Activated T-cell treated with anti-CD3 and anti-CD28 coated beads for 24 hours (primary cell): ENCODE measurements at regions not wholly inside any gene's neighbourhood (a gene's known extent, or its start where the extent isn't known, plus 50 kb on each side); places are given as distances from the start of the nearest gene placed in this dataset.

Experiments
- DNase-seq: peaks from one replicate; pipeline ENCODE4 v3.0.0-alpha.2; 2020; ENCODE audit warnings: low read depth

DNA sequence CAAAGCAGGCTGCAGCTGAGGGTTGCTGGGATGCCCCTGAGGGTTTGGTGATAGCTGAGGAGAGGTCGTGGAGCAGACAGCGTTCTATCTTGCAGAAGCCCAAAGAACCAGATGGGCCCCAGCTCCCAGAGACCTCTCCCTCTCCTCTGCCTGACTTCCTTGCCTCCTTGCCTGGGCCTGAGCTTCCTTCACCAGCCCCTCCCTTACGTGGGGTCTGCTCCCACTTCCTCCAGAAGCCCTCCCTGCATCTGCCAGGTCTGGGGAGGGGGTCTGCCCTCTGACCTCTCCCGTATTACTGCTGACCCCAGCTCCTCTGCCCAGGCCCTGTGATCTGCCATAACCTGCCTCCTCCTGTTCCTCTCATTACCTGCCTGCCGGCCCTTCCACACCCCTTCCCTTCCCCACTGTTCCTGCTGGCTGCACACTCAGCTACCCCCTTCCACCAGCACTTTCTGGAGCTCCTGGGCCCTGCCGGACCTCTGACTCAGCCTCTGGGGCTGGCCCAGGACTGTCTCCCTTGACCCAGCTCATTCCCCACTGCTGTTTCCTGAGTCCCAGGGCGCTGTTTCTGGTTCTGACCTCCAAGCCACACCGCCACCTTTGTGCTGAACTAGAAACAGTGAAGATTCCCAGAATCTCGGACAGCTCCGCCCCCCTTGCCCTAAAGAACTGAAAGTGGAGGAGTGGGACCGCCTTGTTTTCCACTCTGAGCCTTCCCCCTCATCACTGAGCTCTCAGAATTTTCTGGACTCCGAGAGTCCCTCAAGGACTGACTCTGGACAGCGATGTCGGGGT, 237.7 kb upstream of the C1orf174 start:
- DNase-seq: no peak

DNA sequence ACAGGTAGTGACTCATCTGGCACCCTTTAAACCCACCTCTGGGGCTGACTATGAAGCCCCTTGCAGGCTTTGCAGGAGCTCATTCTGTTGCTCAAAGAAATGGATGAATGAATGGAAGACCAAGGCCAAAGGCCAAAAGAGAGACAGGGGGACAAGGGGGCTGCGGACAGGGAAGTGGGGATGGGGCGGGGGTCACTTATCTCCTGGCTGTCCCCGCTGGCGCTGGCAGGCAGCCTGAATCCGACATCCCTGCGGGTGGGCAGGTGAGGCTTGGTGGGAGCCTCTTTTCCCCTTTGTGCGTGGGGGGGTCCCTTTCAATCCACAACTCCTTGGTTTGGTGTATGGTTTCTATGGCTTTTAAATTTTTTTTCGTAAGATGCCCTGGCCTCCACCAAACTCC, 239.6 kb upstream of the C1orf174 start:
- no peak for DNase-seq

DNA sequence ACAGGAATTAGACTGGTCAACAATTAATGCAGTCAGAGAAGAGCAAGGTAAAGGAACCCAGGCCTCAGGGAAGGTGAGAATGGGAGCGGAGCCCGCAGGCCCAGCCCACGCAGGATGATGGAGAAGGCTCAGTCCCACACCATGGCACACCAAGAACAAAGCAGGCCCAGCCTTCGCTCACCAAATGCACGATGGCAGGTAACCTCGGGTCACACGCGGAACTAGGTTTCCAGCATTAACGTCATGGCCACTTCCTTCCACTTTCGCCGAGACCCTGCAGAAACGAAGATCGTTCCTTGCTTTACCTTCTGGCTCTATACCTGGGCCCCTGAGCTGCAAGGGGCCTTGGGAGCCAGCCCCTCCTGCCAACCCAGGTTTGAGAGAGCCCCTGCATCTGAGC, 240.2 kb upstream of the C1orf174 start:
- no peak for DNase-seq

DNA sequence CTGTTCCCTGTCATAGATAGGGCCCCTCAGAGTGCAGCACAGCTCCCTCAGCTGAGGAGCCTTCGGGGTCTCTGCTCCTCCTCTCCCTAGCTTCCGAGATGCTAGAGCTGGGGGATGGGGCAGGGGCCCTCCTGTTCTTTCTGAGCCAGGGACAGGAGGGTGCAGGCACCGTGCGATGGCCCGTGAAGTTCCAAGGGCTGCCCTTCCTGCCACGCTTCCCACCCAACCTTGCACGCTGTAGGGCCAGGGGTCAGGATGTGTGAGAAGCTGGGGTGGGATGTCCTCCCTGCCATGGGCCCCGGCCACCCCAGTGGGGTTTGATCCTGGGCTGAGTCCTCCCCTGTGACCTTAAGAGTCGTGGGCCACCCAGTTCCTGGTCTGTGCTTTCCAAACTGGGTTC, 240.7 kb upstream of the C1orf174 start:
- DNase-seq: no peak

DNA sequence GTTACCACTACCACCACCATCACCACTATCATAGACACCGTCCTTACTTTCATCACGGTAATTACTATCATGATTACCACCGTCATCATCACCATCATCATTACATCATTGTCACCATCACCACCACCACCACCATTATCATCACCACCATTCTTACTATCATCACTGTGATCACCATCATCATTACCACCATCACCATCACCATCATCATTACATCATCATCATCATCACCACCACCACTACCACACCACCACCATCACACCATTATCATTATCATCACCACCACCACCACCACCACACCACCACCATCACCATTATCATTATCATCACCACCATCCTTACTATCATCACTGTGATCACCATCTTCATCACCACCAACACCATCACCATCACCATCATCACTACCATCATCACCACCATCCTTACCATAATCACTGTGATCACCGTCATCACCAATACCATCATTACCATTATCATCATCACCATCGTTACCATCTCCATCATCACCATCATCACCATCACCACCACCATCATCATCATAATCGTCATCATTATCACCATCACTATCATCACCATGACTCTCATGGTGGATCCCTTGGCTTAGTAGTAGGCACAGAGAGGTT, 244.4 kb upstream of the C1orf174 start:
- no peak for DNase-seq

DNA sequence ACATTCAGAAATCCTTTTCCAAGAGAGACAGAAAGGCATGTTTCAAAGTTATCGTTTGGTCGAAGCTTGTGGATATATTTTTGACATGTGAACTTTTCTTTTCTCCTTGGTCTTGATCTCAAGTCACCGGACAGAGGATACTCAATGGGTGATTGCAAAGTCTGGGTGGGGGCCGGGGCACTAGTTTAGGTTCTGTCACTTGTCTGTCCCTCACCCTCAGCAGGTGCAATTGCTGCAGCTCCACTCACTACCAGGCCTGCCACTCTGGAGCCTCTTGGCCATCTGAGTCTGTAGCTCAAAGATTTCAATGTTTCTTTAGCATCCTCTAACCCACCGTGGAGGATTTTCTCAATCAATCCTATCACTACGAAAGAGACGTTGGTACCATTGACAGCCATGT, 246.0 kb upstream of the C1orf174 start:
- DNase-seq: no peak

DNA sequence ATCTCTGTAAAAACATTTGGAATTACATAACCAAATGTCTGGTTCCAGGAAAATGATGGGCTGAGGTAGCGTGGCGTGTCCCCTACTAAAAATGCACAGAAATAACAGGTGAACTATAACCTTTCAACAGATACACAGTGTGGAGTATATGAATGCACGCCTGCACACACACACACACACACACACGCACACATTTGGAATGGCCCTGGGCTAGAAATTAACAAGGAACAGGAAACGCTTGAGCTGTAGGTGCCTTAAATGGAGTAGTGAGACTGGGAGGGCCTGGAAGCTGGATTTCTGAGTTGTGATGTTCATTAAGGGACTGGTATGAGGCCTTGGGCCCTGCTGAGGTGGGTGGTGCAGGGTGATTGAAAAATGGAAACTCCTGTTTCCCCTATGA, 246.5 kb upstream of the C1orf174 start:
- no peak for DNase-seq

DNA sequence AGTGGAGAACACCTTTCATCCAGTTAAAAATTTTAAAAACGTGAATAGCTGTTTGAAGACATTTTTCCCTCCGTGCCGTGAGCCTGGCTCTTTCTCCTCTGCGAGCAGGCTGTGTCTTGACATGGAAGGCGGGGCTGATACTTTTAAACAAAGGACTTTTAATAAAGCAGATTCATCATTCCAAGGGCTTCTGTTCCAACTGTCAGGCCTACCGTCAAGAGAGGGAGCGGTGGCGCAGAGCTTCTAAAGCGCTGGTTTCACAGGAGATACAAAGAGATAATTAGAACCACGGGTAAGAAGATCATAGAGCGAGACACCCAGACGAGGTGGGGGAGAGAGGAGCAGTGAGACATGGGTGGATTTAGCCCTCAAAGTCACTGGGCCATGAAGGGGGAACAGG, 247.4 kb upstream of the C1orf174 start:
- no peak for DNase-seq

DNA sequence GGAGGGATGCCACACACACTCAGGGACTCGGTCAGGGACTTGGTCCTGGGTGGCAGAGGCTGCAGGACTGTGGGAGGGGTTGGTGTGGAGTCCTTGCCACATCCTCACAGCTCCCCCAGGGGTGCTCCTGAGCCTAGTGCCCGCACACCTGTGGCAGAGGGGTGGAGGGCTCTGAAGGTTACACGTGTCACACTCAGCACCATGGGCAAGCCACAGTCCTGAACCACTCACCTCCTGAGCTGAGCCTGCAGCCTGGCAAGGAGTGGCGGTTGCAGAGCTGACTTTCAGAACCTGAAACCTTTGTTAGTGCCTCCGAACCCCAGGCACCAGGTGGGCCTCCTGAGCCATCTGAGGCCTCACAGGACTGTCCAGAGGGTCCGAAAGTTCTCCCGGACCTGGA, 249.2 kb upstream of the C1orf174 start:
- no peak for DNase-seq

DNA sequence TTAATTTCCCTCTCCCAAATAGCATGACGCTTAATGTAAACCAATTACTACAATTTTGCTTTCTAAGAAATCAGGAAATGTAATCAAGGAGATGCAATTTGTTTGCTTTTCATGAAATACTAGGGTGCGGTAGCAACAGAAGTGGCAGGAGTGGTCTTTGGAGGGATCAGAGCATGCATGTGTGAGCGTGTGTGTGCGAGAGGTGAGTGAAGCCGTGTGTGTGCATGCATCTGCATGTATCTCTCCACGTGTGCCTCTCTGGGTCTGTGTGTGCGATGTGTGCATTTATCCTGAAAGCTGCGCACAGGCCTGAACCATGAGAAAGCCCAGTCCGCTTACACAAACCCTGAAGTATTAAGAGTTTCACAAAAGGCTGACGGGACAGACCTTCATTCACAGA, 249.8 kb upstream of the C1orf174 start:
- DNase-seq: no peak

DNA sequence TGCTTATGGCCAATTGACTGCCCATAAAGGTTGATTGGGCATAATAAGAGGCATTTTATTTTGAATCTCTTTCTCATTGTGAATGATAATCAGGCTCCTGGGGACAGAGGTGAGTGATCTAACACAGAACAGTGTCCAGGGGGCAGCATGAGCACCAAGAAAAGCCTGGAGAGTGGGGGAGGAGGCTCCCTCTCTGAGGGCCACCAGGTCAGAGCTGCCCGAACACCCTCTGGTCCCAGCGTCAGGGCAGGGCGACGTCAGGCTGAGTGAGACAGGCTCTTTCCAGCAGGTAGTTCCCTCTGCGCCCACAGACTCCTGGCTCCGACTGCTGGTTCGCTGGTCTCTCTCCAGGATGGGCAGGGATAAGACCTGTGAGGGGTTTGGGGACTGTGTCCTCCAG, 250.2 kb upstream of the C1orf174 start:
- no peak for DNase-seq

DNA sequence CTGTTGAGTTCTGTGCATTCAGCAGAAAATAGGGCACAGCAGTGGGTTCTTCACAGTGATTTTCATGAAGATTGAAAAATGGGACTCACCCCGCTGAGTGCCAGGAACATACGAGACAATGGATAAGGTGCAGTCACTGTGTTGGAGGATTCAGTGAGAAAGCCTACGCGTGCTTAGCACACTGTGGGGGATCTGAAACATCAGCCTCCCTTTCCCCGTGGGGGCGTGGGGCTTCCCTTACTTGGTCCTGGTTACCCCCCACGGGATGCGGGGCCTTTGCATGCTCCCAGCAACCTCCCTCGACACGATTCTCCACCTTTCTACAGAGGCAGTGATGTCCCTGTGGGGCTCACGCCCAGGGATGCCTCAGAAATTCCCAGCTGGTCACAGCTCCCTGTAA, 252.2 kb upstream of the C1orf174 start:
- no peak for DNase-seq

DNA sequence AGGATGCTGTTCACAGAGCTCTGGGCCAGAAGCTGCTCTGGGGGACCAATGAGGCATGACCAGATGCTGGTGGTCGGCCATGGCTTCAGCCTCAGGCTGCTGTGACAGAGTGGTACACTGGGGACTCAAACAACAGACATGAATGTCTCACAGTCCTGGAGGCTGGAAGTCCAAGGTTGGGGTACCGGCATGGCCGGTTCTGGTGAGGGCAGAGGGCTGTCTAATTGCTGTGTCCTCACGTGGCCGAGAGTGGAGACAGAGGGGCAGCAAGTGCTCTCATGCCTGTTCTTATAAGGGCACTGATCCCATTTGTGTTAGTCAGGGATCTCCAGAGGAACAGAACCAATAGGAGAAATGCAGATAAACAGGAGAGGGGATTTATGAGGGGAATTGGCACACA, 253.5 kb upstream of the C1orf174 start:
- no peak for DNase-seq

DNA sequence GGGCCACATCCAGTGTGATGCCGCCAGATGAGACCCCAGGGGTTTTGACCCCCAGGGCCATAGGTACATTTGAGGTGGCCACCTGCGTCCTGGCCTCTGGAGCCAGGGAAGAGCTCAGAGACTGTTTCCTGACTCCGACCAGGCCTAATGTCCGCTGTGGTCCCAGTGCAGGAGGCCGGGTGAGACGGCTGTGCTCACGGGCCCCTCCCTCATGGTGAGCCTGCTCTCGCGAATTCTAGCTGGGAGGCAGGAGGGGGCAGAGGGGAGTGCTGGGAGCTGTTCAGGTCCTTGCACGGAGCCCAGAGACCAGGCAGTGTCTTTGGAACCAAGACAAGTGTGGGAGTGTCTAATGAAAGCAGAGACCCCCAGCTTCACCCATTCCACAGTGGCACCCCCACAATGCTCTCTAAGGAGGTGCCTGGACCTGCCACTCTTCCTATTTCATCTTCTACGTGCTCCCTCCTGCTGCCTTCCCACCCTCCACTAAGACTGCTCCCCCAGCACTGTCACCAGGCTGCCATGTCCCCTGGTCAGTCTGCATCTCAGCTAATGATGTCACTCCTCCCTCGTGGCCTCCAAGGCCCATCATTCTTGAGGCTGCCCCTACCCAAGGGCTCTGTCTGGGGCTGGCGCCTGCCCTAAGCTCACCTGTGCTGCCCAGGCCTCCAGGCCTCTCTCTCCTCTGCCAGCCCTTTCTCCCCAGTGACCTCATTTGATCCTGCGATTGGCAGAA, 256.3 kb upstream of the C1orf174 start:
- DNase-seq: no peak

DNA sequence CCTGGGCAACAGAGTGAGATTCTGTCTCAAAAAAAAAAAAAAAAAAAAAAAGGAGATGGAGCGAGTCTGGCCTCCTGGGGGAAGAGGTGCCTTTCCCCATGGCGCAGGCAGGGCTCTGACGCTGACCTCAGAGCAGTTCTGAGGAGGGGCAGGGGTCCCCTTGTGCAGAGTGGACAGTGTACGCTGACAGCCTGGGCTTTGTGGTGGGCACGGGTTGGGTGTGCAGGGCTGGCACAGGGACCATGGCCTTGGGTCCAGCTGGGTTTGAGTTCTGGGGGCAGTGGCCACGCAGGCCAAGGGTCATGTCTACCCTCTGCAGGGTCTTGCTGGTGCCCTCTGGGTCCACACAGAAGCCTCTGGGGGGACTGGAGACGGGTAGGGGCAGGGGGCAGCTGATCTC, 260.1 kb upstream of the C1orf174 start:
- DNase-seq: no peak

DNA sequence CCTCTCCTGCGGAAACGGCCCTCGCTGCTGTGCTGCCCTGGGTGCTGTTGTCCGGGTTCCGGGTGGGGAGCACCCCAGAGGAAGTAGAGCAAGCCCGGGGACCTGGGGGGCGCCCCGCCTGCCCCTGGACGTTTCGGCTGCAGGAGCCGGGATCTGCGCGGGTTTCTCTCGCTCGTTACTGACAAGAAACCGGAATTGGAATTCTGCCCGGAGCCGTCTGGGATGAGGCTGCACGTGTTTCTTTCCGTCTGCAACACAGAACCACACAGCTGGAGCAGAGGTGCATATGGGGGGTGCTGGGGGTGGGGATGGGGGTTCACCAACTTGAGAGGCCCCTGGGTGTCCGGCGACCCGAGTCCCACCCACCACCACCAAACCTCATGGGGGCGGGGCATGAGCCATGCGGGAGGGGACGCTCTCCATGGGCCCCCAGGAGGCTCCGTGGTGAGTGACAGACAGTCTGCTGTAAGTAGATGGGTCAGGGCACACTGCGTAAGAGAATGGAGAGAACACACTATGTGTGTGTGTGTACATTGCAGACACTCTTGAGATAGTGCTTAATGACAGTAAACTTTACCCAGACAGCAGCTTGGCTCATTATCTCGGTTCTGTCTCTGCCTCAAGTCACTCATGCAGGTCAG, 261.4 kb upstream of the C1orf174 start:
- no peak for DNase-seq

DNA sequence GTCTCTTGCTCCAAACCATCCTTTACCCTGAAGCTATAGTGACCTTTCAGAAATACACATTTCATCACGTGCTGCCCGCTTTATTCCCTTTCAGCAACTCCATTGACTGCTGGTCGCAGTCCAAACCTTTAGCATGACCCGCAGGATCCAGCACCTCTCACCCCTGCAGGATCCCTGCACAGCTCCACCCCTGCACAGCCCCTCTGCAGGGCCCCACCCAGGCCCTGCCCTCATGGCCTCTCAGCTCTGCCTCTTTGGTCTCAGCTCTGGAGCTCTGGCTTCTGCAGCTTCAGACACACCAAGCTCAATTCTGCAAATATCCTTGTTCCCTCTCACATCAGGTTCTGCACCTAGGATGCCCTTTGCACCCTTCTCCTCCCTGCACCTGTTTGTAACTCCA, 264.9 kb upstream of the C1orf174 start:
- DNase-seq: no peak

DNA sequence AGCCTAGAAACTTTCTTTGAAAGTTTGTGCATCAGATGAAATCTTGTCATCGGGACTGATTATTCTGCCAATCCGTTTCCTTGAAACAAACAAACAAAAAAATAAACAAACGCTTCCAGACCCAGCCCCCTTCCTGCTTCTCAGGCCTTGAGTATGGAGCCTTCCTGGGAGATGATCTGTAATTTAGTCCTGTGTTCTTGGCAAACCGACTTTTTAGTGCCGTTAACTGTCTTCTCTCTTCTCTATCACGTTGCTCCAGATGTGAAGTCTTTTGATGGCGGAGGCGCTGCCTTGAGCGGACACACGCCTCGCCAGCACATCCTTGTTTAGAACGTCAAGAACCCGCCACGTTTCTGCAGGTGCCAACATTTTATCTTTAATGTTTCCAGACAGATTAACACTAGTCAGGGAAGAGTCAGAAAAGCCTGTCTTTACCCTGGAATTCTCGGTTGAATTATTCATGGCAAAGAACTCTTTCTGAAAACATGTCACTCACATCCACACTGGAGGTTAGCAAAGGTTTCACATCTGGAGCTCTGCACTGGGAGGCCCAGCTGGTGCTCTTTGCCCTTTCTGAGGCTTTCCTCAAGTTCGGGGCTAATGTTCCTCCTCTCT, 265.7 kb upstream of the C1orf174 start:
- no peak for DNase-seq

DNA sequence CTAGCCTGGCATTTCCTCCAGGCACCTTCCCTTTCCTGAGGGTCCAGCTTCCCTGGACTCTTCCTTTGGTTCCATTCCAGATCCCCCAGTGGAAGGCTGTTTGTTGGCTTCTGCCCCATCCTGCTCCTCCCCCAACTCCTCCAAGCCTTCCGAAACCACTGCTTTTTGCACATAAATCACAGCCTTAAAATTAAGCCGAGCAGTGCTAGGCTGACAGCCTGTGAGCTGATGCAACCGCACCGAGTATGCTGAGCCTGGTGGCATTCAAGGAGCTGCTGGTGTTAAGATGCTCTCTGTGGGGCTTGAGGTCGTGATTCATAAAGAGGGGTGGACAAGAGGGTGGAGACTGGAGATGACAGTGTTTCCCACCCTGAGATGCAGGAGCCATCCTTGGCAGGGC, 266.6 kb upstream of the C1orf174 start:
- no peak for DNase-seq

DNA sequence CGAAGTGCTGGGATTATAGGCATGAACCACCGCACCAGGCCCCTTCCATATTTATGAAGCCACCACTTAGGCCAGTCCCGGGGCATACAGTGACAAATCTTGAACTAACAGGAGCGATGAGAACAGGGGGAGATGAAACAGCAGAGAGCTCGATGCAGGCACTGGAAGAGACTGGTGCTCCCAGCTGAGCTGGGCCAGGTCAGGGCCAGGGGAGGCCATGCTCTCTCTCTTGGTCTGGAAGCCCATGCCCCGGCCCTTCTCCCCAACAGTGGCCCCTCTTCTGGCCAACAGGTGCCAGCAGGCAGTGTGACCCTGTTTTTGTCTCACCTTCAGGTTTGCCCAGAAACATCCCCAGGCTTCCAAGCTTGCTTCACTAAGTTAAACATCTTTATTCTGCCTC, 269.9 kb upstream of the C1orf174 start:
- no peak for DNase-seq

DNA sequence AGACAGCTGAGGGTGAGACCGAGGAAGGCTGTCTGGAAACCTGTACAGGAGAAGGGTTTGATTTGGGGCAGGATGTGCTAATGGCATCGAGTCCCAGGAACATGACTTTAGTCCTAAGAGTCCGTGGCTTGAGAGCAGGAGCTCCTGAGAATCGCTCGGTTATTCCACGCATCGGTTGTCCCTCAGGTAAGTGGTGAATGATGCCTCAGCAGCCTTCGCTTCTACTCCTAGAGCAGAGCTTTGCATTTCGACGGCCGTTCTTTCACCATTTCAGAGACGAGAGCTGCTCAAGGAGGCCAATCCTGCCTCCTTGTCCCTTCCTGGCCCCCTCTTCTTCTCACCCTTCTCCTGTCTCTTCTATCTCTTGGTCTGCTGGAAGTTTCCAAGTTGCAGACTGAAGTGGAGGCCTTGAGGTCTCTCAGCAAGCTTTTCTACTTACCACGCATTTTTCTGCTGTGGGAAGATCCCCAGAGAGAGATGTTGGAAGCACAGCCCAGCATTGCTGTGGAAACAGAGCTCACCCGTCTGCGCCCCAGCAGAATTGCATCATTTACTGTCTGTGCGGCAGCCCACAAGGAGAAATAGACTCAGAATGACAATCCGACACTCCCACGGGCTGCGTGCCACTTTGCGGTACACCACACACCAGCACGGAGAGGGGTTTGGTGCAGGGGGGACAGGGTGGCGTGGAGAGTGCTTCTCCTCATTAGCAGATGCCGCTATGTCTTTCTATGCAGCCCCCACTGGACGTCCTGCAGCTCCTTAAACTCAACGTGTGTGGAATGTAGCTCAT, 270.7 kb upstream of the C1orf174 start:
- DNase-seq: no peak
